Kidney epithelial cell (primary cell): ENCODE measurements at regions not wholly inside any gene's neighbourhood (a gene's known extent, or its start where the extent isn't known, plus 50 kb on each side); places are given as distances from the start of the nearest gene placed in this dataset.

ENCODE experiments used
- DNase-seq: peaks from one replicate; pipeline ENCODE4 v3.0.0-alpha.2; 2010; ENCODE audit warnings: low read depth
- H3K27me3 ChIP-seq: 2 replicates; pipeline ENCODE4 v1.6.0; 2011; ENCODE audit warnings: low read length; ENCODE audit not compliant: control insufficient read depth, insufficient read depth
- H3K36me3 ChIP-seq: 2 replicates; pipeline ENCODE4 v1.5.1; 2011; ENCODE audit warnings: low read length; ENCODE audit not compliant: control insufficient read depth, insufficient read depth
- H3K4me3 ChIP-seq: 2 replicates; pipeline ENCODE4 v1.5.1; 2011; ENCODE audit warnings: low read depth, mild to moderate bottlenecking, control low read depth, low read length
- TF ChIP-seq, protein P1 (sequence below): IDR thresholded peaks from 2 replicates; pipeline ENCODE4 v1.5.1; 2011; ENCODE audit warnings: mild to moderate bottlenecking, moderate library complexity, low read length, control low read depth, inconsistent platforms; ENCODE audit not compliant: insufficient read depth, poor library complexity, severe bottlenecking

DNA sequence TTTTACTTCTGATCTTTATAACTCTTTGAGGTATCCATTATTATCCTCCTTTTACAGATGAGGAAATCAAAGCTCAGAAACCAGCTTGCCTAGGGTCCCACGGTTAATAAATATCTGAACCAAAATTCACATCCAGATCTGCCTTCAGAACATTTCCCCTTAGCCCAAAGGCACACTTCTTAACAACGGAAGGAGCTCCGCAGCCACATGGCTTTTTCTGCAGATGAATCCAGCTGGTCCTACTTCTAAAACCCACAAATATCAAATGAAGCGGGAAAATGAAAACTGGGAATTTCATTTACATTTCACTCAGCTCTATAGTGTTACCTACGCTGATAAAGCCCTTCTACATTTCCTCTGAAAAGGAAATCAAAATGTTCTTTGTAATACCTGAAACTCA, 357.0 kb upstream of the ID2 start:
- H3K36me3 ChIP-seq = no peaks in the 10 kb centered on the region

DNA sequence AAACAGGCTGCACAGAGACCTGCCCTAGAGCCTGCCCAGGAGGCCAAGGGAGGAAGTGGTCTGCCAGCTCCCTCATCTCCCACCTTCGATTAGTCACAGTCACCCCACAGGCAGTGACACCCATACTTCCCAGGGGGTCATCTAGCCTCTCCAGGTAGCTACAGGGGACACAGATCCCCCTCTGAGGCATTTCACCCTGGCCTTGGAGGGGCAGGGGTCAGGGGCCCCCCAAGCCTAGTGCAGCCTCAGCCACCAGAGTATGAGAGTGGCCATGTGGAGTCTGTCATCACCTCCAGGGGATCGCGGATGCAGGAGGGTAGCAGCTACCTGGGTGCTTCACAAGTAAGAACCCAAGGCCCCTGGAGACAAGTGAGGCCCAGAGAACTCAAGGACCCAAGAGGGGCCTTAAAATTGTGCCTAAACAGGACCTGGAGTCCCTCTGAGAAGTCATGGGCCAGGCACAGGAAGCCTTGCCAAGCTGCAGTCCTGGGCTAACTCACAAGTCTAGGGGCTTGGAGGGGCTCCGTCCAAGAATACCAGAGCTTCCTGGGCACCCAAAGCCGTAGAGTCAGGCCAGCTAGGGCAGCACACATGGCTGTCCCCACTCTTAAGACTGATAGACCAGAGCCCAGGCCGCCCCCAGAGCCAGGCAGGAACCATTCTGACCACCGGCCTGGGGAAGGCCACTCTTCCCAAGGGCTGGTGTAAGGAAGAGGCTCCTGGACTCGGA, 354.3 kb upstream of the ID2 start:
- TF ChIP-seq, protein P1, sequence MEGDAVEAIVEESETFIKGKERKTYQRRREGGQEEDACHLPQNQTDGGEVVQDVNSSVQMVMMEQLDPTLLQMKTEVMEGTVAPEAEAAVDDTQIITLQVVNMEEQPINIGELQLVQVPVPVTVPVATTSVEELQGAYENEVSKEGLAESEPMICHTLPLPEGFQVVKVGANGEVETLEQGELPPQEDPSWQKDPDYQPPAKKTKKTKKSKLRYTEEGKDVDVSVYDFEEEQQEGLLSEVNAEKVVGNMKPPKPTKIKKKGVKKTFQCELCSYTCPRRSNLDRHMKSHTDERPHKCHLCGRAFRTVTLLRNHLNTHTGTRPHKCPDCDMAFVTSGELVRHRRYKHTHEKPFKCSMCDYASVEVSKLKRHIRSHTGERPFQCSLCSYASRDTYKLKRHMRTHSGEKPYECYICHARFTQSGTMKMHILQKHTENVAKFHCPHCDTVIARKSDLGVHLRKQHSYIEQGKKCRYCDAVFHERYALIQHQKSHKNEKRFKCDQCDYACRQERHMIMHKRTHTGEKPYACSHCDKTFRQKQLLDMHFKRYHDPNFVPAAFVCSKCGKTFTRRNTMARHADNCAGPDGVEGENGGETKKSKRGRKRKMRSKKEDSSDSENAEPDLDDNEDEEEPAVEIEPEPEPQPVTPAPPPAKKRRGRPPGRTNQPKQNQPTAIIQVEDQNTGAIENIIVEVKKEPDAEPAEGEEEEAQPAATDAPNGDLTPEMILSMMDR = no peak
- Histone ChIP-seq H3K36me3 (no peaks in the 10 kb centered on the region), H3K4me3 (no peak overlapping the region), H3K27me3 (no peaks in the 10 kb centered on the region)
- DNase-seq = no peak

More for the DNA sequence above, 357.0 kb upstream of the ID2 start:
- Histone ChIP-seq H3K4me3 (no peak overlapping the region), H3K27me3 (no peaks in the 10 kb centered on the region)
- TF ChIP-seq, protein P1 = no peak
- DNase-seq = no peak

DNA sequence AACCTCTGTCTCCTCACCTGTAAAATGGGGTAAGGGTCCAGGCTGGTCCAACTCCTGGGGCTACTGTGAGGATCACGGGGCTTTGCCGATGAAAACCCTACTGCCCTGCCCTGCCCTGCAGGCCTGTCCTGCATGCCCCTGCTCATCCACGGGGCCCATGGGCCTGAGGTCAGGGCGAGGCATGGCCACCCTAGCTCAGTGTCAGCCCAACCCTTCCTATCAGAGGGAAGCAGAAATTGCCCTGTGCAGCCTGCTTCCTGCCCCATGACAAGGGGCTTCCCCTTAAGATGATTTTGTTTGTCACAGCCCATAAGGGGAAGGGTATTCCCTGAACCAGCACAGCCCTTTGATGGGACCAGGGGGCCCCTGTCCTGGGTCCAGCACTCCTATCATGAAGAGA, 353.6 kb upstream of the ID2 start:
- no peaks in the 10 kb centered on the region for H3K36me3 ChIP-seq
- no peak for DNase-seq
- TF ChIP-seq, protein P1 = no peak
- no peaks in the 10 kb centered on the region for H3K27me3 ChIP-seq
- no peak overlapping the region for H3K4me3 ChIP-seq

DNA sequence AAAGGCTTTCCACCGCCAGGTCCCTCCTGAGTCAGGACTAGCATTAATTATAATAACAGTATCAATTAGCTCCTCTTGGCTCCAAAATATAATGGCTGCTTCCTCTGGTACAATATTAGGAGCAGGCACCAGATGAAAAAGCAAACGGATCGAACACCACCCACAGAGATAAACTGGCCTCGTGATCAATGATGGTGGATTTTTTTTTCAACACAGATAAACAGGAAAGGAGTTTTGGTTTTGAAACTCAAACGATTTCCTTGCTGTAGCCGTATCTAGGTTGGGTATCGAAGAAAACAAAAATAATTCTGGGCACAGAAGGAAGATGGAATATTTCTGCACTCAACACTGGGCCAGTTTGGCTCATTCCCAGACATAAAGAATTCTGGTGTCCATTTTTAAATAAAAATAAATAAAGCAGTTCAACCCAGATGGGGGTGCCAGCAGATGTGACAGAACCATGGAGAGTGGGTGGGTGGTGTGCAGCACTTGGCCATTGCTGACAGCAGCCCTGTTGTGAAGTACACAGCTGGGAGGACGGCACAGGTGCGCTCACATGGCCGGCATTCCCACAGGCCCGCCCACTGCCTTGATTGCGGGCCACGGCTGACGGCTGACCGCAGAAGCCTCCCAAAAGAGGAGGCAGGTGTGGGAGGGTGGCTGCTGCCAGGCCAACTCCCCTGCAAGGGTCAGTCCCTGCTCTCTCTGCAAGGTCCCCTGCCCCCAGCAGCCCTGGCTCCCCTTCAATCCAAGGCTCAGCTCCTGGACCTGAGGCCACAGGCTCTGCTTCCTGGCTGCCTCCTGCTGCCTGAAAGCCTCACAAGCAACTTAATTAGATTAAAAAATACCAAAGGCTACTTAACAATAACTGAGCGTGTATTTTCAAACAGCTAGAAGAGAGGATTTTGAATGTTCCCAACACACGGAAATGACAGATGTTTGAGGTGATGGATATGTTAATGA, 351.9 kb upstream of the ID2 start:
- TF ChIP-seq, protein P1 = peak; percentile 20
- Histone ChIP-seq H3K36me3 (no peaks in the 10 kb centered on the region), H3K4me3 (no peak overlapping the region), H3K27me3 (no peaks in the 10 kb centered on the region)
- no peak for DNase-seq

DNA sequence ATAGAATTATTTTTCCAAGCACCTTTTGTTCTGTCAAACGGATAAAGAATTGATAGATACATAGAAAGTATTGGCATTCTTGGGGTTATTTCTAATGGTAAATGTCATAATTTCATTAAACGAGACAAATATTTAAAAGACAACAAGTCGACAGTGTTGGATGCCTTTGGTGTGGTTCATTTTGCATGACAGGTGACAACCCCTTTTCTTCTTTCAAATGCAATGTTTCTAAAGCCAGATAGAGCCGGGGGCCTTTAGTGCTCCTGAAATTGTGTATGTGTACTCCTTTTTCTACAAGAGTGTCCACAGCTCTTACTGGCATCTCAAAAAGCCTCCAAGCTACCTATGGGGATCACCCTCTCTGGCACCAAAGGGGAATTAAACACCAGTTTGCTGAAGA, 350.8 kb upstream of the ID2 start:
- Histone ChIP-seq H3K27me3 (peaks cover 2% of the 10 kb centered on the region), H3K36me3 (no peaks in the 10 kb centered on the region), H3K4me3 (no peak overlapping the region)
- TF ChIP-seq, protein P1 = no peak
- DNase-seq = no peak
